ENCODE measurements at regions not wholly inside any gene's neighbourhood (a gene's known extent, or its start where the extent isn't known, plus 50 kb on each side); places are given as distances from the start of the nearest gene placed in this dataset.
"Not testable (repeated sequence)": the region's sequence is repeated elsewhere in the genome, so short reads cannot be mapped to it uniquely, and the experiment has no call there.

GRCh38 chr9:104319685-104320084 is 184.4 kb upstream of the OR13F1 start:
- DNase-seq (ENCODE audit: extremely low spot score), result no peak
- ChIA-PET CTCF (no interaction called here), POLR2A (no interaction called here)
- TF ChIP-seq SUZ12 (IDR thresholded peaks at IDR 0.05) (no peak), SP1 (IDR thresholded peaks at IDR 0.05) (no peak), NFRKB (IDR thresholded peaks at IDR 0.05) (no peak), ARNT (IDR thresholded peaks at IDR 0.05) (no peak), FOXM1 (IDR thresholded peaks at IDR 0.05; ENCODE audit: borderline replicate concordance) (no peak), ZNF384 (IDR thresholded peaks at IDR 0.05) (no peak), ELF4 (IDR thresholded peaks at IDR 0.05) (no peak), CTBP1 (IDR thresholded peaks at IDR 0.05; ENCODE audit: borderline replicate concordance) (no peak), TARDBP (IDR thresholded peaks at IDR 0.05) (no peak), L3MBTL2 (conservative IDR thresholded peaks at IDR 0.05) (no peak), FOXA1 (IDR thresholded peaks at IDR 0.05) (no peak), BHLHE40 (IDR thresholded peaks at IDR 0.05; ENCODE audit: borderline replicate concordance) (no peak), LEF1 (IDR thresholded peaks at IDR 0.05; ENCODE audit: borderline replicate concordance) (no peak), HDGF (IDR thresholded peaks at IDR 0.05; ENCODE audit: borderline replicate concordance) (no peak), FOXK2 (IDR thresholded peaks at IDR 0.05) (no peak), PKNOX1 (IDR thresholded peaks at IDR 0.05) (no peak)

- DNase-seq (ENCODE audit: extremely low spot score), result no peak
Measured at GRCh38 chr9:104322596-104322995, 181.5 kb upstream of the OR13F1 start.

GRCh38 chr9:104323967-104324694 is 179.9 kb upstream of the OR13F1 start:
- POLR2A ChIA-PET; DNase-seq (ENCODE audit: extremely low spot score); CTCF ChIA-PET: not testable (repeated sequence)

More at GRCh38 chr9:104322596-104322995, 181.5 kb upstream of the OR13F1 start:
- ChIA-PET POLR2A (no interaction called here), CTCF (no interaction called here)
- TF ChIP-seq SP1 (IDR thresholded peaks at IDR 0.05) (no peak), SUZ12 (IDR thresholded peaks at IDR 0.05) (no peak), BHLHE40 (IDR thresholded peaks at IDR 0.05; ENCODE audit: borderline replicate concordance) (no peak), ELF4 (IDR thresholded peaks at IDR 0.05) (no peak), HDGF (IDR thresholded peaks at IDR 0.05; ENCODE audit: borderline replicate concordance) (no peak), PKNOX1 (IDR thresholded peaks at IDR 0.05) (no peak), FOXA1 (IDR thresholded peaks at IDR 0.05) (no peak), L3MBTL2 (conservative IDR thresholded peaks at IDR 0.05) (no peak), FOXM1 (IDR thresholded peaks at IDR 0.05; ENCODE audit: borderline replicate concordance) (no peak), ARNT (IDR thresholded peaks at IDR 0.05) (no peak)

- no peak for TF ChIP-seq ZNF384 (IDR thresholded peaks at IDR 0.05)
- TF ChIP-seq FOXA1 (IDR thresholded peaks at IDR 0.05), result no peak
- no peak for TF ChIP-seq CTBP1 (IDR thresholded peaks at IDR 0.05; ENCODE audit: borderline replicate concordance)
- no peak for TF ChIP-seq TARDBP (IDR thresholded peaks at IDR 0.05)
- TF ChIP-seq FOXM1 (IDR thresholded peaks at IDR 0.05; ENCODE audit: borderline replicate concordance), result no peak
- TF ChIP-seq ARNT (IDR thresholded peaks at IDR 0.05), result no peak
- CTCF ChIA-PET, result no interaction called here
- no peak for DNase-seq (ENCODE audit: extremely low spot score)
- POLR2A ChIA-PET, result no interaction called here
Measured at GRCh38 chr9:104326912-104327311, 177.2 kb upstream of the OR13F1 start.

- CTCF ChIA-PET, result no interaction called here
- POLR2A ChIA-PET, result no interaction called here
- TF ChIP-seq FOXA1 (IDR thresholded peaks at IDR 0.05), result no peak
- no peak for TF ChIP-seq SUZ12 (IDR thresholded peaks at IDR 0.05)
- TF ChIP-seq LEF1 (IDR thresholded peaks at IDR 0.05; ENCODE audit: borderline replicate concordance), result no peak
- TF ChIP-seq BHLHE40 (IDR thresholded peaks at IDR 0.05; ENCODE audit: borderline replicate concordance), result no peak
- no peak for TF ChIP-seq ZNF384 (IDR thresholded peaks at IDR 0.05)
- TF ChIP-seq TARDBP (IDR thresholded peaks at IDR 0.05), result no peak
- no peak for TF ChIP-seq ARNT (IDR thresholded peaks at IDR 0.05)
- no peak for TF ChIP-seq NFRKB (IDR thresholded peaks at IDR 0.05)
- TF ChIP-seq CTBP1 (IDR thresholded peaks at IDR 0.05; ENCODE audit: borderline replicate concordance), result no peak
- no peak for TF ChIP-seq ELF4 (IDR thresholded peaks at IDR 0.05)
- no peak for TF ChIP-seq FOXM1 (IDR thresholded peaks at IDR 0.05; ENCODE audit: borderline replicate concordance)
- no peak for TF ChIP-seq FOXK2 (IDR thresholded peaks at IDR 0.05)
- no peak for TF ChIP-seq HDGF (IDR thresholded peaks at IDR 0.05; ENCODE audit: borderline replicate concordance)
- TF ChIP-seq PKNOX1 (IDR thresholded peaks at IDR 0.05), result no peak
- no peak for TF ChIP-seq SP1 (IDR thresholded peaks at IDR 0.05)
- no peak for TF ChIP-seq L3MBTL2 (conservative IDR thresholded peaks at IDR 0.05)
Measured at GRCh38 chr9:104329245-104329644, 174.8 kb upstream of the OR13F1 start.

GRCh38 chr9:104330841-104331240 is 173.2 kb upstream of the OR13F1 start:
- no peak for TF ChIP-seq FOXK2 (IDR thresholded peaks at IDR 0.05)
- TF ChIP-seq ZNF384 (IDR thresholded peaks at IDR 0.05), result no peak
- TF ChIP-seq FOXM1 (IDR thresholded peaks at IDR 0.05; ENCODE audit: borderline replicate concordance), result no peak
- no peak for TF ChIP-seq FOXA1 (IDR thresholded peaks at IDR 0.05)
- no peak for TF ChIP-seq ARNT (IDR thresholded peaks at IDR 0.05)
- TF ChIP-seq LEF1 (IDR thresholded peaks at IDR 0.05; ENCODE audit: borderline replicate concordance), result no peak
- TF ChIP-seq TARDBP (IDR thresholded peaks at IDR 0.05), result no peak
- TF ChIP-seq SP1 (IDR thresholded peaks at IDR 0.05), result no peak
- TF ChIP-seq HDGF (IDR thresholded peaks at IDR 0.05; ENCODE audit: borderline replicate concordance), result no peak
- TF ChIP-seq CTBP1 (IDR thresholded peaks at IDR 0.05; ENCODE audit: borderline replicate concordance), result no peak
- no peak for TF ChIP-seq BHLHE40 (IDR thresholded peaks at IDR 0.05; ENCODE audit: borderline replicate concordance)
- no peak for TF ChIP-seq PKNOX1 (IDR thresholded peaks at IDR 0.05)
- no peak for DNase-seq (ENCODE audit: extremely low spot score)
- ChIA-PET CTCF (no interaction called here), POLR2A (no interaction called here)

More at GRCh38 chr9:104329245-104329644, 174.8 kb upstream of the OR13F1 start:
- DNase-seq (ENCODE audit: extremely low spot score), result no peak
